ENCODE measurements at regions not wholly inside any gene's neighbourhood (a gene's known extent, or its start where the extent isn't known, plus 50 kb on each side); places are given as distances from the start of the nearest gene placed in this dataset.

- no peak for ATAC-seq
- Mint-ChIP-seq H3K27ac (no peak overlapping the region), H3K36me3 (ENCODE audit: low read depth) (no peaks in the 10 kb centered on the region), H3K4me1 (no peaks in the 10 kb centered on the region), H3K9me3 (peaks cover 12% of the 10 kb centered on the region), H3K27me3 (no peaks in the 10 kb centered on the region), H3K4me3 (no peak overlapping the region)
- DNase-seq = no peak
Measured at GRCh38 chr4:19748519-19749479, 502.9 kb upstream of the SLIT2 start.

GRCh38 chr4:19746377-19746776, 505.3 kb upstream of the SLIT2 start:
- peaks cover 7% of the 10 kb centered on the region for H3K9me3 Mint-ChIP-seq
- H3K4me3 Mint-ChIP-seq = no peak overlapping the region
- DNase-seq (no peak), ATAC-seq (no peak)
- H3K4me1 Mint-ChIP-seq = no peaks in the 10 kb centered on the region
- no peaks in the 10 kb centered on the region for H3K27me3 Mint-ChIP-seq
- no peaks in the 10 kb centered on the region for H3K36me3 Mint-ChIP-seq (ENCODE audit: low read depth)
- no peak overlapping the region for H3K27ac Mint-ChIP-seq

DNA sequence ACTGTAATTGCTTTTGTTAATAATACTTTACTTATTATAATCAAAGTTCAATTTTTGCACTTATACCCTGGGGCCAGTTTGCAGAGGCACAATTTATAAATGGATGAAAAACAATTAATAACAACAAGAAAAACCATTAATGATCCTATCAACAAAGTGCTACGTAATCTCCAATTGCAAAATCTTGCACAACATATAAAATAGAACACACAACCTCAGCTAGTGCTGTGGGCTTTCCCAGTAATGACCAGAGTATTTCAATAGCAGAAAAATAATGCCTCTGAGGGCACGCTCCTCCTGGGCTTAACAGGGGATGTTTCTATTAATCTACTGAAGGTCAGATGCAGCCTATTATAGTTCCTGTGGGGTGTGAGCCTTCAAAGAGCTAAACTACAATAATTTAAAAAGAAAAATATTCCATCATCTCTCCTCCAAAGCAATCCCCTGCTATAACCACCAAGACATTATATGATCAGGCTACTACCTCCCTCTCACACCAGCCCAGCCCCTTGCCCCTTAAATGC, 508.5 kb upstream of the SLIT2 start:
- Mint-ChIP-seq H3K9me3 (peaks cover 9% of the 10 kb centered on the region), H3K36me3 (ENCODE audit: low read depth) (no peaks in the 10 kb centered on the region), H3K4me3 (no peak overlapping the region), H3K27me3 (no peaks in the 10 kb centered on the region), H3K27ac (no peak overlapping the region), H3K4me1 (no peaks in the 10 kb centered on the region)
- ATAC-seq (no peak), DNase-seq (no peak)

DNA sequence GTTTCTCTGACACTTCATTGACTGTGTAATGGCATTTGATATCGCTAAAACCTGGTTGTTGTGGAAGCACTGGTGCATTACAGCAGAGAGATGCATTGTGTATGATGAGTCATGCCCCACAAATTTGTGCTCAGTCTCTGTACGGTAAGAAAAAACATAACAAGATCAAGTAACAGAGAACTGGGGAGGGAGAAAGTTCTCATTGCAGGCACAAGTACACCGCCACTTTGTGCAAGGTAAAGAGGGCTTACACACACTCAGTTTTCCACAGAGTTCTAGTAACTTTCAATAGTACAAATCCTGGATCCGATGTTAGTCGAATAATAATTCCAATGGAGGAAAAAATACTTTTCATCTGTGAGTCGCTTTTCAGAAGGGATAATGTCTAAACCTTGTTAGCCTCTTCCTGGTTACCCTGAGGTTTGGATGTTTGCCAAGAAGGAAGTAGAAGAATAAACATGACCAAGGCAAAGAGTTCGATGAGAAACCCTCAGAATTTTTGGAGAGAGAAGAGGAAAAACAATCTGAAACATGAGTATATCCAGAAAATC, 512.5 kb upstream of the SLIT2 start:
- ATAC-seq (no peak), DNase-seq (no peak)
- no peaks in the 10 kb centered on the region for H3K4me1 Mint-ChIP-seq
- no peak overlapping the region for H3K27ac Mint-ChIP-seq
- no peaks in the 10 kb centered on the region for H3K27me3 Mint-ChIP-seq
- H3K9me3 Mint-ChIP-seq = peaks cover 9% of the 10 kb centered on the region
- no peak overlapping the region for H3K4me3 Mint-ChIP-seq
- H3K36me3 Mint-ChIP-seq (ENCODE audit: low read depth) = no peaks in the 10 kb centered on the region

DNA sequence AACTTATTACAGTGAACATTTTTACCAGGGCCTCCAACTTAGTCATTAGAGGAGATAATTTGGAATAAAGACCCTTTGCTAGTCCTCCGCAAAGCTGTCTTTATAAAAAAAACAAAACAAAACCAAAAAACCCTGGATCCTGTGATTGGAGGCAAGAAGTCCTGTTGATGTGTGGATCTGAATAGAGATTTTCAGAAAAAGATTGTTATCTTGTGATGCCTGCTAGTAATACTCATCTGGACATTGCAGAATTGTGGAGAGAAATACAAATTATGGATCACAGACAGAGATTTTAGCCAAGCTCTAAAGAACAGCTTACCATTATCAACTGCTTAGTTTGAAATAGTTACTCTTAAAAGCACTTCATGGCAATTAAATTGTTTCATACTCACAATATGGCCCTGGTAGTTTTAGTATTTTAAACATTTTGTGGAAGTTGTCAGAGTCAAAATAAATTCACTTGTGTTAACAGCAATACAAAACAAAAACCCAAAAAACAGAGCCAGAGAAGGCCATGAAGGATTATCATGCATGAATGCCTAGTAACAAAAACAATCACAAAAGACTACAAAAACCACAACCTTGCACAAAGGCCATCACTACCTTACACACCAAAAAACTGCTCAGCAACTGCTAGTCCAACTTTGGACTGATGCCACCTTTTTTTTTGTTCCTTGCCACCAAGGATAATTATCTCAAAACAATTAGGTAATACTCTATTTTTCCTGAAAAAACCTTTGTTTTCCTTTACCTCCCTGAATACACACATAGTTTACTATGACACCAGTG, 514.5 kb upstream of the SLIT2 start:
- DNase-seq (no peak), ATAC-seq (no peak)
- H3K4me1 Mint-ChIP-seq = no peaks in the 10 kb centered on the region
- peaks cover 6% of the 10 kb centered on the region for H3K9me3 Mint-ChIP-seq
- H3K4me3 Mint-ChIP-seq = no peak overlapping the region
- no peaks in the 10 kb centered on the region for H3K36me3 Mint-ChIP-seq (ENCODE audit: low read depth)
- H3K27ac Mint-ChIP-seq = no peak overlapping the region
- no peaks in the 10 kb centered on the region for H3K27me3 Mint-ChIP-seq

GRCh38 chr4:19735012-19735411, 516.7 kb upstream of the SLIT2 start:
- peaks cover under 1% of the 10 kb centered on the region for H3K4me1 Mint-ChIP-seq
- peaks cover 4% of the 10 kb centered on the region for H3K9me3 Mint-ChIP-seq
- no peaks in the 10 kb centered on the region for H3K27me3 Mint-ChIP-seq
- no peaks in the 10 kb centered on the region for H3K36me3 Mint-ChIP-seq (ENCODE audit: low read depth)
- ATAC-seq = no peak
- DNase-seq = no peak
- H3K4me3 Mint-ChIP-seq = no peak overlapping the region
- no peak overlapping the region for H3K27ac Mint-ChIP-seq

DNA sequence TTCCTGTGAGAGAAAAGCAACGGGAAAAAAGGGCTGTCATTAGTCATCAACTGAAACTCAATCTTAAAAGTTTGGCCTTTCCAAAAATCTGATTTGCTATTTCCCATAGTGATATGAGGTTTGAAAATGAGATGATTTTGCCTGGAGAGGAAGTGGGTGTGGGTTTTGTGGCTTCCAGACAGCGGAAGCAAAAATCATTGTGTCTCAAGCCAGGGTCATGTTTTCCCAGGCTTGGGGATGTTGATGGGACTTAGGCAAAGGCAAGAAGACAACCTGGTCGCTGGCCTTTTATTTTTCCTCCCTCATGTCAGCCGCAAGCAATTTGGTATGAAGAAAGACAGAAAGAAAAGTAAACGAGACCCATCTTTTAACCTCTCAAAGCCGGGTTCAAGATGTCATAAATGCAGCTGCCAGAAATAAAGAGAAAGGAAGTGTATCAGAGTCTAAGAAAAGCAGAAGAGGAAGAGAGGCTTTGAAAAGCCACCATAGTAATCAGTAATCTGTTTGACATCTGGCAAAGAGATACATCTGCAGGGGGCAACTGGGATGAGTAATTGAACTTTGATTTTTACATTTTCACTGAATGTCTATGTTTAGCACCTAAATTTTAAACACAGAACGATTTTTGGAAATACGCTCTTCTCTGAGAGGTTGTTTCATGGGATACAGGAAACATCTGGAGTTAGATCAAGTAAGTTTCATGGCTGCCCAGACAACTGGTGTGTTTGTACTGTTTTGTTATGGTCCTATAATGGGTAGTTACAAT, 521.6 kb upstream of the SLIT2 start:
- Mint-ChIP-seq H3K9me3 (peaks cover 16% of the 10 kb centered on the region), H3K4me3 (no peak overlapping the region), H3K27ac (no peak overlapping the region), H3K4me1 (peaks cover 6% of the 10 kb centered on the region), H3K36me3 (ENCODE audit: low read depth) (no peaks in the 10 kb centered on the region), H3K27me3 (no peaks in the 10 kb centered on the region)
- DNase-seq (no peak), ATAC-seq (no peak)

GRCh38 chr4:19728773-19729172, 522.9 kb upstream of the SLIT2 start:
- Mint-ChIP-seq H3K27me3 (no peaks in the 10 kb centered on the region), H3K4me1 (peaks cover 6% of the 10 kb centered on the region), H3K9me3 (peaks cover 16% of the 10 kb centered on the region), H3K36me3 (ENCODE audit: low read depth) (no peaks in the 10 kb centered on the region), H3K4me3 (no peak overlapping the region), H3K27ac (no peak overlapping the region)
- DNase-seq (no peak), ATAC-seq (no peak)

DNA sequence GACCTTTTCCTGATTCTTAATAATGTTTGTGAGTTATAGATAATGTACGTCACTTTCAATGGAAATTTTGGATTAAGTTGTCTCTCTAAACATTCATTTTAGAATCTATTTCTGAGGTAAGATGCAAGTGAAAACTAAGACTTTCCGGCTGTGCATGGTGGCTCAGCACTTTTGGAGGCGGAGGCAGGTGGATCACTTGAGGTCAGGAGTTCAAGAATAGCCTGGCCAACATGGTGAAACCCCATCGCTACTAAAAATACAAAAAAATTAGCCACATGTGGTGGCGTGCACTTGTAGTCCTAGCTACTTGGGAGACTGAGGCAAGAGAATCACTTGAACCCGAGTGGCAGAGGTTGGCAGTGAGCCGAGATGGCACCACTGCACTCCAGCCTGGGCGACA, 524.6 kb upstream of the SLIT2 start:
- H3K4me1 Mint-ChIP-seq = peaks cover 6% of the 10 kb centered on the region
- H3K4me3 Mint-ChIP-seq = no peak overlapping the region
- H3K36me3 Mint-ChIP-seq (ENCODE audit: low read depth) = no peaks in the 10 kb centered on the region
- peaks cover 23% of the 10 kb centered on the region for H3K9me3 Mint-ChIP-seq
- no peak for ATAC-seq
- H3K27ac Mint-ChIP-seq = no peak overlapping the region
- no peaks in the 10 kb centered on the region for H3K27me3 Mint-ChIP-seq
- no peak for DNase-seq

DNA sequence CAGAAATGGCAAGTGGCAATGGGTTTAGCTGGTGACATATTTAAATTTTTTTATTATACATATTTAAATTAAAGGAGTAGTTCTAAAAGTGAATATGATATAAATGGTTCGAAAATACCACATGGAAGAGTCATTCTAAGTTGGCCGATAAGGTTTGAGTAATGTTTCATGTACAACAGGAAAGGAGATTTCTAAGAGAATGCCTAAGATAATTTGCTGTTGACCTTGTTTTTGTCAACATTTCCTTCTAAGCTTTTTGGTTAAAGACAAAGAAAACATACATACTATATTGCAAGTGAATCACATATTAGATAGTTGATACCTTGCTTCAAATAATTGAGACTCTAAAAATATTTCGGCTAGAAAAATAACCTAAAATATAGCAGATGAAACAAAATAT, 526.6 kb upstream of the SLIT2 start:
- Mint-ChIP-seq H3K36me3 (ENCODE audit: low read depth) (no peaks in the 10 kb centered on the region), H3K4me3 (no peak overlapping the region), H3K9me3 (peaks cover 26% of the 10 kb centered on the region), H3K27me3 (no peaks in the 10 kb centered on the region), H3K4me1 (peaks cover 6% of the 10 kb centered on the region), H3K27ac (no peak overlapping the region)
- DNase-seq = no peak
- ATAC-seq = no peak

DNA sequence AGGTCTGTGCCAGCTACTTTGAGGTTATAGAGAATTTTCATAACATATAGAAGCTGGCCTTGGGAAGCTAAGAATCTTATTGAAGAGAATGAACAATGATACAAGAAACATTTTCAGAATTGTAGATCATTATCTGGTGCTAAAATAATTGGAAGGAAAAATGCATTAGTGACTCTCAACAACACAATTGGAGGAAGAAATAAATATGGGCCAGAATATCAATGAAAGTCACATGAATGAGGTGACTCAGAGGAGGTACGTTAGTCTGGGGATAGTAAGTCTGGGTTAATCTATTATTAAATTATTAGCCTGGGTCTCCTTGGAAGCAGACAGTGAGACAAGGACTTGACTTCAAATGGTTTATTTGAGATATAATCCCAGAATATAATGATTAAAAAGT, 529.3 kb upstream of the SLIT2 start:
- no peak overlapping the region for H3K4me3 Mint-ChIP-seq
- peaks cover 30% of the 10 kb centered on the region for H3K9me3 Mint-ChIP-seq
- H3K27ac Mint-ChIP-seq = no peak overlapping the region
- no peak for DNase-seq
- no peak for ATAC-seq
- H3K27me3 Mint-ChIP-seq = no peaks in the 10 kb centered on the region
- no peaks in the 10 kb centered on the region for H3K4me1 Mint-ChIP-seq
- H3K36me3 Mint-ChIP-seq (ENCODE audit: low read depth) = no peaks in the 10 kb centered on the region

DNA sequence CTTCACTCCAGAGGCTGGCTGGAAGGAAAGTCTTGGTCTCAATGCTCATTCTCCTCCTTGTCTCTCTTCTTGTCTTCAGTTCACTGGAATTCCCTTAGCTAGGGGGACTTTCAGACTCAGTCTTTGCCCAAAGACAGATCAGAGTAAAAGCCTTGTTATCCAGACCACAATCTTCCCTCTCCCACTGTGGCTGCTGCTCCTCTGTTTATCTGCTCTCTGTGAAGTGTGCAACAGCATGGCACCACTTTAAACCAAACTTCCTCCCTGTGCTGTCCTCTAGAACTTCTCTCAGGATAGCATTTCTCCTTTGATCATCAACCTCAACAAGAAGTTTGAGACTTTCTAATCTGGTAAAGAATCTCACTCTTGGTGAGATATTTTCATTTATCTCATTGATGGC, 530.1 kb upstream of the SLIT2 start:
- no peaks in the 10 kb centered on the region for H3K27me3 Mint-ChIP-seq
- ATAC-seq = no peak
- DNase-seq = no peak
- no peak overlapping the region for H3K27ac Mint-ChIP-seq
- H3K4me3 Mint-ChIP-seq = no peak overlapping the region
- peaks cover 24% of the 10 kb centered on the region for H3K9me3 Mint-ChIP-seq
- no peaks in the 10 kb centered on the region for H3K36me3 Mint-ChIP-seq (ENCODE audit: low read depth)
- H3K4me1 Mint-ChIP-seq = no peaks in the 10 kb centered on the region

DNA sequence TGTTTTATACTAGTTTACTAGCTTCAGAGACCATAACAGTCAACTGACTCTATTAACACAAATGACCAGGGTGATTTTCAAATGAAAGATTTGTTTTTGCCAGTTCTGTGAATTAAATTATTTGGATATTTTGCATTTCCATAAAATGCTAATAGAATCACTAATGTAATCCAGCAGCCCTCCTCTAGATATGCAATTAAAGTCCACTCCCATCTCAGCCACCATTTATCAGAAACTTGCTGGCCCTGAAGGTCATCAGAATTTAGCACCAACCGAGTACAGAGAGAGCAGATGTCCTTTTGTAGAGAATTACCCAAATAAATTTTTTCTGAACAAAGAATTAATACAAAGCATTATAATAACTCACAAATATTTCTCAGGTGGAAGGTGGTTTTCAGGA, 531.1 kb upstream of the SLIT2 start:
- ATAC-seq = no peak
- Mint-ChIP-seq H3K36me3 (ENCODE audit: low read depth) (no peaks in the 10 kb centered on the region), H3K27me3 (no peaks in the 10 kb centered on the region), H3K9me3 (peaks cover 18% of the 10 kb centered on the region), H3K4me1 (no peaks in the 10 kb centered on the region), H3K27ac (no peak overlapping the region), H3K4me3 (no peak overlapping the region)
- no peak for DNase-seq

DNA sequence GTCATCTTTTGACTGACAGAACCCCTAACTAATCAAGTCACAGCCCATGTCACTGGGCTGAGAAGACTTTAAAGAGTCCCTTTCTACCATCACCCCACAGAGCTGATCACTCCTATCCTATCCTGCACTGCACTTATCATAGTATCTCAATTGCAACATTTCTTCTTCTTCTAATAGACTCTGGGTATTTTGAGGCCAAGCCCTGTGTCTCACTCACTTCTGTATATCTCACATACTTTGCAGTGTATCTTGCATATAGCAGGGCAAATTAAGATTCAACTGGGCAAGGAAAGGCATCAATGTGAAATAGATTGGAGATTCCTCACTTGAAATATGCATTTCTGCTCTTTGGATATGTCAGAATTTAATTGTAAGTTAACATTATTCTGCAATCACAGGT, 531.5 kb upstream of the SLIT2 start:
- ATAC-seq (no peak), DNase-seq (no peak)
- H3K9me3 Mint-ChIP-seq = peaks cover 18% of the 10 kb centered on the region
- no peaks in the 10 kb centered on the region for H3K4me1 Mint-ChIP-seq
- no peaks in the 10 kb centered on the region for H3K36me3 Mint-ChIP-seq (ENCODE audit: low read depth)
- H3K4me3 Mint-ChIP-seq = no peak overlapping the region
- H3K27me3 Mint-ChIP-seq = no peaks in the 10 kb centered on the region
- H3K27ac Mint-ChIP-seq = no peak overlapping the region

Measured in activated naive CD8-positive, alpha-beta T cell treated with anti-CD3 and anti-CD28 coated beads, Interleukin-2, amount 50 U/mL, for 24 hours (primary cell).